ENCODE measurements at regions not wholly inside any gene's neighbourhood (a gene's known extent, or its start where the extent isn't known, plus 50 kb on each side); places are given as distances from the start of the nearest gene placed in this dataset.

DNA sequence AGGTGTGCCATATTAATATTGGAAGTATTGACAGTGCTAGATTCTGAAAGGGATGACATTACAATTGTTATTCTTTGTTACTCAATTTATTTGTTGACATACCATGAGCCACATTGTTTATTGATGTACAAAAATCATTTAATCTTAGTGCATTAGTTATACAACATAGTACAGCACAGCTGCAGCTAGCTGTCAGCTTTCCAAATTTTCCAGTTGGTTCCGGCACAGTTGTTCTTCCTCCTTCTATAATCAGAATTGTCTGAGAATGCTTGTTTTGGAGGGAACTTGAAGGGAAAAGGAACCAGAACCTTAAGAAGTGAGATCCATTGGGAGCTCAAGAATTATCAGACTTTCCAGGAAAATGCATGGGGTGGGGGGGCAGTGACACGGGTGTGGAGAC, 281.4 kb downstream of the ZIC3 start:
- TF ChIP-seq, protein P1, sequence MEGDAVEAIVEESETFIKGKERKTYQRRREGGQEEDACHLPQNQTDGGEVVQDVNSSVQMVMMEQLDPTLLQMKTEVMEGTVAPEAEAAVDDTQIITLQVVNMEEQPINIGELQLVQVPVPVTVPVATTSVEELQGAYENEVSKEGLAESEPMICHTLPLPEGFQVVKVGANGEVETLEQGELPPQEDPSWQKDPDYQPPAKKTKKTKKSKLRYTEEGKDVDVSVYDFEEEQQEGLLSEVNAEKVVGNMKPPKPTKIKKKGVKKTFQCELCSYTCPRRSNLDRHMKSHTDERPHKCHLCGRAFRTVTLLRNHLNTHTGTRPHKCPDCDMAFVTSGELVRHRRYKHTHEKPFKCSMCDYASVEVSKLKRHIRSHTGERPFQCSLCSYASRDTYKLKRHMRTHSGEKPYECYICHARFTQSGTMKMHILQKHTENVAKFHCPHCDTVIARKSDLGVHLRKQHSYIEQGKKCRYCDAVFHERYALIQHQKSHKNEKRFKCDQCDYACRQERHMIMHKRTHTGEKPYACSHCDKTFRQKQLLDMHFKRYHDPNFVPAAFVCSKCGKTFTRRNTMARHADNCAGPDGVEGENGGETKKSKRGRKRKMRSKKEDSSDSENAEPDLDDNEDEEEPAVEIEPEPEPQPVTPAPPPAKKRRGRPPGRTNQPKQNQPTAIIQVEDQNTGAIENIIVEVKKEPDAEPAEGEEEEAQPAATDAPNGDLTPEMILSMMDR (IDR thresholded peaks at IDR 0.05) = no peak
- no peak for TF ChIP-seq ZFX (IDR thresholded peaks at IDR 0.05; ENCODE audit: borderline replicate concordance)

All from 22Rv1 (cell line).